OCI-LY1 (cell line): ENCODE measurements at regions not wholly inside any gene's neighbourhood (a gene's known extent, or its start where the extent isn't known, plus 50 kb on each side); places are given as distances from the start of the nearest gene placed in this dataset.

Experiments
- H2AFZ ChIP-seq: fragments of 200-600 bp; sonication (generic), shearing (Covaris generic); 2 replicates; pipeline ENCODE4 v1.6.0; 2014; ENCODE audit warnings: antibody characterized with exemption, mild to moderate bottlenecking, low read length
- H3F3A ChIP-seq: fragments of 200-600 bp; sonication (generic), shearing (Covaris generic); 2 replicates; pipeline ENCODE4 v1.6.0; 2014; ENCODE audit warnings: mild to moderate bottlenecking, antibody characterized with exemption, low read length, moderate library complexity; ENCODE audit not compliant: insufficient read depth
- H3K27ac ChIP-seq: fragments of 200-600 bp; sonication (generic); 2 replicates; pipeline ENCODE4 v1.5.1; 2014; ENCODE audit warnings: low read length, mixed run types, mild to moderate bottlenecking, low read depth; ENCODE audit not compliant: poor library complexity, severe bottlenecking
- H3K27me3 ChIP-seq: fragments of 200-600 bp; sonication (generic); 2 replicates; pipeline ENCODE4 v1.6.0; 2014; ENCODE audit warnings: antibody characterized with exemption, mild to moderate bottlenecking, low read length, moderate library complexity; ENCODE audit not compliant: insufficient read depth
- H3K36me3 ChIP-seq: fragments of 200-600 bp; sonication (generic); 2 replicates; pipeline ENCODE4 v1.6.1; 2014; ENCODE audit warnings: mild to moderate bottlenecking, antibody characterized with exemption, low read length, moderate library complexity, mixed read lengths; ENCODE audit not compliant: insufficient read depth
- H3K4me1 ChIP-seq: fragments of 200-600 bp; sonication (generic); 2 replicates; pipeline ENCODE4 v1.5.1; 2014; ENCODE audit warnings: mild to moderate bottlenecking, low read length, moderate library complexity; ENCODE audit not compliant: insufficient read depth, severe bottlenecking
- H3K4me2 ChIP-seq: fragments of 200-600 bp; sonication (generic), shearing (Covaris generic); 2 replicates; pipeline ENCODE4 v1.6.1; 2014; ENCODE audit warnings: low read length
- H3K4me3 ChIP-seq: fragments of 200-600 bp; sonication (generic); 2 replicates; pipeline ENCODE4 v1.5.1; 2014; ENCODE audit warnings: low read length, low read depth, mild to moderate bottlenecking, mixed read lengths; ENCODE audit not compliant: poor library complexity, severe bottlenecking
- H3K79me2 ChIP-seq: fragments of 200-600 bp; shearing (Covaris generic); 2 replicates; pipeline ENCODE4 v1.6.1; 2016; ENCODE audit warnings: mixed run types, low read length, mixed read lengths; ENCODE audit not compliant: insufficient read depth
- H3K9ac ChIP-seq: fragments of 200-600 bp; sonication (generic), shearing (Covaris generic); 2 replicates; pipeline ENCODE4 v1.6.1; 2014; ENCODE audit warnings: mild to moderate bottlenecking, low read length, mixed read lengths
- H3K9me2 ChIP-seq: fragments of 200-600 bp; sonication (generic), shearing (Covaris generic); 2 replicates; pipeline ENCODE4 v1.6.1; 2014; ENCODE audit warnings: low read depth, mild to moderate bottlenecking, low read length, mixed read lengths
- H3K9me3 ChIP-seq: fragments of 200-600 bp; shearing (Covaris generic); 2 replicates; pipeline ENCODE4 v1.6.1; 2014; ENCODE audit warnings: low read length, mixed read lengths
- H4K20me1 ChIP-seq: fragments of 200-600 bp; sonication (generic), shearing (Covaris generic); 2 replicates; pipeline ENCODE4 v1.6.0; 2016; ENCODE audit warnings: mild to moderate bottlenecking, low read length; ENCODE audit not compliant: insufficient read depth
- EZH2 ChIP-seq: fragments of 200-600 bp; sonication (generic), shearing (Covaris generic); IDR thresholded peaks from 2 replicates; pipeline ENCODE4 v1.8.0; 2017; ENCODE audit warnings: borderline replicate concordance, mixed run types, mild to moderate bottlenecking, antibody characterized with exemption, low read length, moderate library complexity, mixed read lengths
- TF ChIP-seq, protein P1 (sequence below): fragments of 200-600 bp; sonication (generic), shearing (Covaris generic); IDR thresholded peaks from 2 replicates; pipeline ENCODE4 v1.5.1; 2017; ENCODE audit warnings: mild to moderate bottlenecking, antibody characterized with exemption, low read length, moderate library complexity, mixed read lengths

DNA sequence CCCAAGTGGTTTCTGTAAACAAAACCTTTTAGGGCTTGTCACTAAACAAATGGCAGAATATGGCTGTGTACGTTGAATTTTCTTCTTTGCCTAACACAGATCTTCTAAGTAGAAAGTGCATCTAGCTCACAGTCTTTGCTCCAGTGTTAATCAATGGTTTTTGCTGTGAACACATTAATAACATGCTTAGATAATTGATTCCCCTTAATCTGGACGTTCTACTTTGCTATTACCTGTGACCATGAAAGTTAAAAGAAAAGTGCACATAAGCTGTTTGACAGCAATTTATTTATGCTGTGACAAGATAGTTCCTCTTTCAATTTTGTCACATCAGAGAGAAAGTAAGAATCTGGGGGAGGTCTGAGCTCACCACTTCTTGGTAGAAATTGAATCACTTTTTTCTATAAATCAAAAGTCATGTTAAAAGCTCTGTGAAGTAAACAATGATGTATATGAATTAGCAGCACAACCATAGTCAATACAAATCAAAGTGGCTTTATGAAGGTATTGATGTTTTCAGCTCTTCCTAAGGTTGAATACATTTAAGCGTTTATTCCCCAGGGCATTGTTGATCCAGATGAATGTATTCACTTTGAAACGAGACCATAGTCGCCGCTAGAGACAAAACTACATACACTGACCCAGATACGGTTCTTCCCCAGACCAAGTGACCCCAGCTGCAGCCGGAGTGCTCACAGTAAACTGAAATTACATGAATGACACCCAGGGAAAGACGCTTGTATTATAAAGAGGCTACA, 174.6 kb upstream of the ZNF608 start:
- H3K9me2 ChIP-seq: no peaks in the 10 kb centered on the region

DNA sequence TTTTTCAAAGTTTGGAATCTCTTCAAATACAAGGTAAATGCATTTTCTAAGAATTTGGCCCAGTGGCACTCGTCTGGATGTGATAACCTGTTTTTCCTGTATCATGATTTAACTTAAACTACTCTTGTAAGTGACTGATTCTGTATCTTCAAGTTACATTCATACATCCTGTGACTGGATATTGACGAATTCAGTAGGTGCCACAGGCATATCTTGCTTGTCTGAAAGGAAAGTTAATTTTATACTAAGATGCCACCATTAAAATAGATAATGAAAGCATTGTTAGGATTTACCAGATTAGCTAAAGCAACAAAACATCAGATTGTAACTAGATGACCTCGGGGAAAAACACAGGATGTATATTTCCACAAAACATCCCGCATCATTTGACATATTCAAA, 175.3 kb upstream of the ZNF608 start:
- Histone ChIP-seq H3K79me2 (no peaks in the 10 kb centered on the region), H3K9ac (peak overlapping the region; percentile 63), H3K4me3 (peak overlapping the region; percentile 41), H3K36me3 (no peaks in the 10 kb centered on the region), H2AFZ (no peak overlapping the region), H4K20me1 (no peaks in the 10 kb centered on the region), H3K4me1 (peaks cover 65% of the 10 kb centered on the region), H3K4me2 (peak overlapping the region; percentile 81), H3K9me2 (no peaks in the 10 kb centered on the region), H3F3A (no peaks in the 10 kb centered on the region), H3K27me3 (no peaks in the 10 kb centered on the region), H3K27ac (peak overlapping the region; percentile 96), H3K9me3 (no peaks in the 10 kb centered on the region)
- no peak for TF ChIP-seq EZH2
- TF ChIP-seq, protein P1, sequence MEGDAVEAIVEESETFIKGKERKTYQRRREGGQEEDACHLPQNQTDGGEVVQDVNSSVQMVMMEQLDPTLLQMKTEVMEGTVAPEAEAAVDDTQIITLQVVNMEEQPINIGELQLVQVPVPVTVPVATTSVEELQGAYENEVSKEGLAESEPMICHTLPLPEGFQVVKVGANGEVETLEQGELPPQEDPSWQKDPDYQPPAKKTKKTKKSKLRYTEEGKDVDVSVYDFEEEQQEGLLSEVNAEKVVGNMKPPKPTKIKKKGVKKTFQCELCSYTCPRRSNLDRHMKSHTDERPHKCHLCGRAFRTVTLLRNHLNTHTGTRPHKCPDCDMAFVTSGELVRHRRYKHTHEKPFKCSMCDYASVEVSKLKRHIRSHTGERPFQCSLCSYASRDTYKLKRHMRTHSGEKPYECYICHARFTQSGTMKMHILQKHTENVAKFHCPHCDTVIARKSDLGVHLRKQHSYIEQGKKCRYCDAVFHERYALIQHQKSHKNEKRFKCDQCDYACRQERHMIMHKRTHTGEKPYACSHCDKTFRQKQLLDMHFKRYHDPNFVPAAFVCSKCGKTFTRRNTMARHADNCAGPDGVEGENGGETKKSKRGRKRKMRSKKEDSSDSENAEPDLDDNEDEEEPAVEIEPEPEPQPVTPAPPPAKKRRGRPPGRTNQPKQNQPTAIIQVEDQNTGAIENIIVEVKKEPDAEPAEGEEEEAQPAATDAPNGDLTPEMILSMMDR: no peak

More for the DNA sequence above, 174.6 kb upstream of the ZNF608 start:
- H3K27ac ChIP-seq: peak overlapping the region; percentile 96
- no peaks in the 10 kb centered on the region for H3K36me3 ChIP-seq
- H3F3A ChIP-seq: no peaks in the 10 kb centered on the region
- no peak overlapping the region for H2AFZ ChIP-seq
- no peaks in the 10 kb centered on the region for H4K20me1 ChIP-seq
- peak overlapping the region; percentile 81 for H3K4me2 ChIP-seq
- peak overlapping the region; percentile 63 for H3K9ac ChIP-seq
- H3K9me3 ChIP-seq: no peaks in the 10 kb centered on the region
- no peaks in the 10 kb centered on the region for H3K79me2 ChIP-seq
- no peaks in the 10 kb centered on the region for H3K27me3 ChIP-seq
- TF ChIP-seq, protein P1: no peak; the same call in 1 of the 2 replicates
- TF ChIP-seq EZH2: no peak
- peak overlapping the region; percentile 41 for H3K4me3 ChIP-seq
- H3K4me1 ChIP-seq: peaks cover 71% of the 10 kb centered on the region

DNA sequence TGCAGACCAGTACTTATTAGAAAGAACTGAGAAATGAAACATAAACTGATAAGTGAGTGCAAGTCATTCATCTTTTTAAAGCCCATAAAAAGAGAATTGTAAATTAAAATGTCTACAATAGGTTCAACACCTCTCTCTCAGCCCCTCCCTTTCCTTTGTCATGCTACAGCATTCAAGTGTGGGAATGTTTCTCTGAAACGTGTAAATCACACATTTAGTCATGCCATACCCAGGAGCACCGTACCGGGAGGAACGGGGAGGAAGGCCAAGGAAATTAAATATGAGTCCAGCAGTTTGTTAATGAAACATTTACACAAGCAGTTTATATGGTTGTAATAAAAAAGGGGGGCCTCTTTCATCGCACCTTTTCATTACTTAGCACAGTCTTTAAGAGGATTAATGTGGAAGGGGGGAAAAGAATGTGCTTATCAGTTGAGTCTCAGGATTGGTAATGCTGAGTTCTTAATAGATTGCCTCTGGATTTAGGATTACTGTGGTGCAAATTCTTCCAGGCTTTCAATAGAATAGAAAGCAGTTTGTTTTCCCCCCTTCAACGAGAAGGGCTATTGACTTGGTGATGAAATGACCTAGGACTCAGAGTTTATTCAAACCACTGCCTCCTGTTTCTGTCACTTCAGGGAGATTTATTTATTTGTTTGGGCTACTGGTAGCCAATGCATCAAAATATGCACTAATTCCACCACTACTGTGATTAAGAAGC, 176.0 kb upstream of the ZNF608 start:
- Histone ChIP-seq H3K9me3 (no peaks in the 10 kb centered on the region), H3K9me2 (no peaks in the 10 kb centered on the region), H3K36me3 (no peaks in the 10 kb centered on the region), H3K4me3 (peak overlapping the region; percentile 41), H3K79me2 (no peaks in the 10 kb centered on the region), H3K4me1 (peaks cover 65% of the 10 kb centered on the region), H2AFZ (no peak overlapping the region), H3K4me2 (peak overlapping the region; percentile 81), H3K27ac (peak overlapping the region; percentile 96), H3F3A (no peaks in the 10 kb centered on the region), H3K9ac (peak overlapping the region; percentile 63), H3K27me3 (no peaks in the 10 kb centered on the region), H4K20me1 (no peaks in the 10 kb centered on the region)
- TF ChIP-seq, protein P1: no peak
- TF ChIP-seq EZH2: no peak
